ENCODE measurements at regions not wholly inside any gene's neighbourhood (a gene's known extent, or its start where the extent isn't known, plus 50 kb on each side); places are given as distances from the start of the nearest gene placed in this dataset.

DNA sequence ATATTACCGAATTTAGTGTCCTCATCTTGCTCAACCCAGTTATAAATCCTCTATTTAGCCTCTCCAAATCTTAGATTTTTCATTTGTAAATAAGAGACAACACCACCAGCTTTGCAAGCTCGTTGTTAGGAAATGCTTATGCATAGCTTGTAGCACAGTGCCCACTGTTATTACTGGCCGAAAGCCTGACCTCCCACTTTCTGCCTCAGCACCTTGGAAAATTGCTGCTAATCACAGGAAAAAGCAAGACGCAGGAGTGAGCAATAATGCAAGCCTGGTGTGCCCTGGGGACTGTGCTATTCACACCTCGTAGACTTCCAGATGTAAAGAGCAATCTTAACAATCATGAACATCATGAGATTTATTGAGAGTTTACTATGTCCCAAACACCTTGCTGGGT lies 124.2 kb upstream of the ARL4C start:
- TF ChIP-seq, protein P1, sequence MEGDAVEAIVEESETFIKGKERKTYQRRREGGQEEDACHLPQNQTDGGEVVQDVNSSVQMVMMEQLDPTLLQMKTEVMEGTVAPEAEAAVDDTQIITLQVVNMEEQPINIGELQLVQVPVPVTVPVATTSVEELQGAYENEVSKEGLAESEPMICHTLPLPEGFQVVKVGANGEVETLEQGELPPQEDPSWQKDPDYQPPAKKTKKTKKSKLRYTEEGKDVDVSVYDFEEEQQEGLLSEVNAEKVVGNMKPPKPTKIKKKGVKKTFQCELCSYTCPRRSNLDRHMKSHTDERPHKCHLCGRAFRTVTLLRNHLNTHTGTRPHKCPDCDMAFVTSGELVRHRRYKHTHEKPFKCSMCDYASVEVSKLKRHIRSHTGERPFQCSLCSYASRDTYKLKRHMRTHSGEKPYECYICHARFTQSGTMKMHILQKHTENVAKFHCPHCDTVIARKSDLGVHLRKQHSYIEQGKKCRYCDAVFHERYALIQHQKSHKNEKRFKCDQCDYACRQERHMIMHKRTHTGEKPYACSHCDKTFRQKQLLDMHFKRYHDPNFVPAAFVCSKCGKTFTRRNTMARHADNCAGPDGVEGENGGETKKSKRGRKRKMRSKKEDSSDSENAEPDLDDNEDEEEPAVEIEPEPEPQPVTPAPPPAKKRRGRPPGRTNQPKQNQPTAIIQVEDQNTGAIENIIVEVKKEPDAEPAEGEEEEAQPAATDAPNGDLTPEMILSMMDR (optimal IDR thresholded peaks at IDR 0.05 in 1 of 3, IDR thresholded peaks at IDR 0.05 in 1 of 3, conservative IDR thresholded peaks at IDR 0.05 in 1 of 3; ENCODE audit: extremely low read depth in 1 of 3, insufficient read depth in 2 of 3, low read length in 3 of 3), result no peak
- no peak for TF ChIP-seq EZH2 (IDR thresholded peaks at IDR 0.05; ENCODE audit: low read length)

Data from keratinocyte (primary cell).